Neutrophil (primary cell): ENCODE measurements at regions not wholly inside any gene's neighbourhood (a gene's known extent, or its start where the extent isn't known, plus 50 kb on each side); places are given as distances from the start of the nearest gene placed in this dataset.

Experiments used
- H3K27ac ChIP-seq: fragments of 200-600 bp; sonication (generic); 2 replicates; pipeline ENCODE4 v1.5.1; 2016; ENCODE audit warnings: mild to moderate bottlenecking, moderate library complexity
- H3K27me3 ChIP-seq: fragments of 200-600 bp; sonication (generic); 2 replicates; pipeline ENCODE4 v1.6.0; 2016; ENCODE audit warnings: mild to moderate bottlenecking
- H3K36me3 ChIP-seq: fragments of 200-600 bp; sonication (generic); 2 replicates; pipeline ENCODE4 v1.5.1; 2017
- H3K4me1 ChIP-seq, 2 experiments: fragments of 200-600 bp in 1 of 2; sonication (generic) in 1 of 2; 1 replicate in 1 of 2; 2 replicates in 1 of 2; pipeline versions ENCODE4 v1.5.1 to v1.6.1; 2013 to 2016; ENCODE audit warnings: low read depth in 1 of 2, low read length in 1 of 2, mild to moderate bottlenecking in 1 of 2, moderate library complexity in 1 of 2; ENCODE audit not compliant: control insufficient read depth in 1 of 2, insufficient read depth in 1 of 2
- H3K4me3 ChIP-seq, 2 experiments: fragments of 200-600 bp in 1 of 2; sonication (generic) in 1 of 2; 1 replicate in 1 of 2; 2 replicates in 1 of 2; pipeline ENCODE4 v1.5.1; 2013 to 2016; ENCODE audit warnings: low read depth in 1 of 2, low read length in 1 of 2, mild to moderate bottlenecking in 1 of 2, moderate library complexity in 1 of 2
- H3K9me3 ChIP-seq: fragments of 200-600 bp; sonication (generic); 2 replicates; pipeline ENCODE4 v1.5.1; 2016
- TF ChIP-seq, protein P1 (sequence below): fragments of 200-600 bp; sonication (generic); IDR thresholded peaks from 2 replicates; pipeline ENCODE4 v1.5.1; 2016; ENCODE audit warnings: antibody characterized with exemption

DNA sequence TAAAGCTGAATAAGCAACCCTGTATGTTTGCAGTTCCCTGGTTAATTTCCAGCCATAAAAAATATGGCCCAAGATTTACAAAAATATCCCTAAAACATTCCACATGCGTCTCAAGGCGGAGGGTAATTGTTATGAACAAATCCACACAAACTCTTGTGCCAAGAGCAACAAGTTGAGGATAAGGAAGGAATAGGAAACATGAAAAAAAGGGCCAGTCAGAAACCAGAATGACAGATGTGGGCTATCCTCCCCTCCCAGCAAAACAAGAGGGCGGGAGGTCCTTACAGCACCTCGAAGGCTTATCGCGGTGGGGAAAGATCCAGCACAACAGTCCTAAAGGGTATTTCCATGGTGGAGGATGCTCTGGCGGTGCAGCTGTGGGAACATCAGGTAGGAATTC, 155.6 kb upstream of the HES1 start:
- no peaks in the 10 kb centered on the region for H3K36me3 ChIP-seq
- H3K9me3 ChIP-seq: no peaks in the 10 kb centered on the region
- TF ChIP-seq, protein P1, sequence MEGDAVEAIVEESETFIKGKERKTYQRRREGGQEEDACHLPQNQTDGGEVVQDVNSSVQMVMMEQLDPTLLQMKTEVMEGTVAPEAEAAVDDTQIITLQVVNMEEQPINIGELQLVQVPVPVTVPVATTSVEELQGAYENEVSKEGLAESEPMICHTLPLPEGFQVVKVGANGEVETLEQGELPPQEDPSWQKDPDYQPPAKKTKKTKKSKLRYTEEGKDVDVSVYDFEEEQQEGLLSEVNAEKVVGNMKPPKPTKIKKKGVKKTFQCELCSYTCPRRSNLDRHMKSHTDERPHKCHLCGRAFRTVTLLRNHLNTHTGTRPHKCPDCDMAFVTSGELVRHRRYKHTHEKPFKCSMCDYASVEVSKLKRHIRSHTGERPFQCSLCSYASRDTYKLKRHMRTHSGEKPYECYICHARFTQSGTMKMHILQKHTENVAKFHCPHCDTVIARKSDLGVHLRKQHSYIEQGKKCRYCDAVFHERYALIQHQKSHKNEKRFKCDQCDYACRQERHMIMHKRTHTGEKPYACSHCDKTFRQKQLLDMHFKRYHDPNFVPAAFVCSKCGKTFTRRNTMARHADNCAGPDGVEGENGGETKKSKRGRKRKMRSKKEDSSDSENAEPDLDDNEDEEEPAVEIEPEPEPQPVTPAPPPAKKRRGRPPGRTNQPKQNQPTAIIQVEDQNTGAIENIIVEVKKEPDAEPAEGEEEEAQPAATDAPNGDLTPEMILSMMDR: no peak
- peaks cover 6% of the 10 kb centered on the region for H3K27me3 ChIP-seq
- H3K4me3 ChIP-seq: no peak overlapping the region
- H3K4me1 ChIP-seq: no peaks in the 10 kb centered on the region
- H3K27ac ChIP-seq: no peak overlapping the region

- Histone ChIP-seq H3K36me3 (no peaks in the 10 kb centered on the region), H3K4me1 (no peaks in the 10 kb centered on the region), H3K4me3 (no peak overlapping the region), H3K27me3 (peaks cover under 1% of the 10 kb centered on the region), H3K9me3 (no peaks in the 10 kb centered on the region), H3K27ac (no peak overlapping the region)
- TF ChIP-seq, protein P1: no peak
Measured at GRCh38 chr3:193980905-193981304, 155.0 kb upstream of the HES1 start.

GRCh38 chr3:193981504-193981903, 154.4 kb upstream of the HES1 start:
- Histone ChIP-seq H3K27me3 (no peaks in the 10 kb centered on the region), H3K4me3 (no peak overlapping the region)
- TF ChIP-seq, protein P1: no peak

DNA sequence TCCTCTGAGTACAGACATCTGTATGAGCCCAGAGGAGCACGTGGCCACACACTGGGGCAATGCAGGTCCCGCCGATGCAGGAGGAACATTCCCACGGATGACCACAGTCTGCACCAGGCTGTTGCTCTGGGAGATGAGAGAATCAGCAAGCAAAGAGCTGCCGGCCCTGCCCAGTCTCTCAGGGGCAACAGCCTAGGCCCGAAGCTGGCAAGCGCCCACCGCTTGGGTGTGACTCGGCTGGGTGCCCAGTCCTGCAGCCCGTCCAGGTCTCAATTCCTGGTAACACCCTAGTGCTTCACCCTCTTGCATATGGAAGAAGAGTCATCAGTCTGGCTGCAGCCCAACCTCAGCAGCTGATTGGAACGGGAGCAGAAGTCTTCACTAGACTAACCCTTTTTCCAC, 153.7 kb upstream of the HES1 start:
- no peak overlapping the region for H3K4me3 ChIP-seq
- H3K27ac ChIP-seq: no peak overlapping the region
- TF ChIP-seq, protein P1: no peak
- no peaks in the 10 kb centered on the region for H3K9me3 ChIP-seq
- H3K27me3 ChIP-seq: peaks cover 6% of the 10 kb centered on the region
- no peaks in the 10 kb centered on the region for H3K4me1 ChIP-seq
- H3K36me3 ChIP-seq: no peaks in the 10 kb centered on the region

More at GRCh38 chr3:193981504-193981903, 154.4 kb upstream of the HES1 start:
- Histone ChIP-seq H3K36me3 (no peaks in the 10 kb centered on the region), H3K27ac (no peak overlapping the region), H3K9me3 (no peaks in the 10 kb centered on the region), H3K4me1 (no peaks in the 10 kb centered on the region)

DNA sequence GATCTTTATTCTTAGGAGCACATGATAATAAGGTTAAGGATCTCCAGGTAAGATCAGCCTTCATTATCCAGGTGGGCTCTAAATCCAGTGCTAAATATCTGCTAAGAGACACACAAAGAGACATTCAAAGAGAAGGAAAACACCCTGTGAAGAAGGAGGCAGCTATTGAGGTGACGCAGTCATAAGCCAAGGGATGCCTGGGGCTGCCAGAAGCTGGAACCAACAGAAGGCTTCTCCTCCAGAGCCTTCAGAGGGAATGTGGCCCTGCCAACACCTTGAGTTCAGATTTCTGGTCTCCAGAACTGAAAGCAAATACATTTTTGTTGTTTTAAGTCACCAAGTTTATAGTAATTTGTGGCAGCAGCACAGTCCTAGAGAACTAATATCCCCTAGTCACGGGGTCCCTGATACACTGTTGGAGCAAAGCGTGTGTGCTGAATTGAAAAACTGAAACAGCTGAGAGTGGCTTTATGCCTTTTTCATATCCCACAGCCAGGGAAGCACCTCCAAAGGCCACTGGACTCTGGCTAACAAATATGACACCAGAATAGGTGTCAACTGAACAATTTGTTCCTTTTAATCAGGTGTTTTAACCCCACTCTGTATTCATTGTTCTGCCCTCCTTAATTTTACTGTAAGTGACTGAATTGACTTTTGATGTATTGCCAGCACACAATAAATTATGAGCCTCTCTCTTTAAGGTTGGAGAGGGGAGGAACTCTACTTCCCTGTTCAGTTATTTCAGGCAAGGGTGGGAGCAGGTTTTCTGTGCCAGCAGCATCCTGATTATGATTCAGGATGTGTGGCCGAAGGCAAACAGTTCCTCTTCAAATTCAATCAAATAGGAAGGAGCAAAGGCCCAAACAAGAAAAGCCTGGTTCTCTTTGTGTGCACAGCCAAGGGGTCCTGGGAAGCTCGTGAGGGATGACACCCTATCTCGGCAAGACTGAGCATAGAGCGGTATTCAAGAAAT, 151.8 kb upstream of the HES1 start:
- TF ChIP-seq, protein P1: no peak
- Histone ChIP-seq H3K9me3 (no peaks in the 10 kb centered on the region), H3K27ac (no peak overlapping the region), H3K36me3 (no peaks in the 10 kb centered on the region), H3K4me1 (no peaks in the 10 kb centered on the region), H3K4me3 (no peak overlapping the region), H3K27me3 (peaks cover 12% of the 10 kb centered on the region)
